HG02571 (cell line): ENCODE measurements at regions not wholly inside any gene's neighbourhood (a gene's known extent, or its start where the extent isn't known, plus 50 kb on each side); places are given as distances from the start of the nearest gene placed in this dataset.
"Not testable (repeated sequence)": the region's sequence is repeated elsewhere in the genome, so short reads cannot be mapped to it uniquely, and the experiment has no call there.

Experiments
- ATAC-seq: cut with Tn5 transposase; IDR thresholded peaks from one replicate; pipeline ENCODE4 v1.9.1; 2021; ENCODE audit warnings: mild to moderate bottlenecking, moderate library complexity; ENCODE audit not compliant: unreplicated experiment

DNA sequence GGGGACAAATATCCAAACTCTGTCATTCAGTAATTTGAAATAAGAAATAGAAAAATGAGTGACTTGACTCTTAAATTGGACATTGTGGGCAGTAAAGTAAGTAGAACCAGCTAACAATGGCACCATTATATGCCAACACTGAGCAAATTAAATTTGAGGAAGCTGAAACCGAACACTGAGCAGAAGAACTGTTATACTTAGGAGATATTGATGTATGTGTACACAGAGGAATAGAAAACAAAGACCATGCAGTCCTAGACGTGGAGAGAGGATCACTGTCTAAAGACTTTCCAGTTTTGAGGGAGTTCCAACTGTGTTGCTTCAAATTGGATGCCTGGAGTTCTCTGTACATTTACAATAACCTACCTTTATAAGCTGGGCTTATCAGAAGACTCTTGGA, 427.0 kb upstream of the EYS start:
- ATAC-seq: no peak

DNA sequence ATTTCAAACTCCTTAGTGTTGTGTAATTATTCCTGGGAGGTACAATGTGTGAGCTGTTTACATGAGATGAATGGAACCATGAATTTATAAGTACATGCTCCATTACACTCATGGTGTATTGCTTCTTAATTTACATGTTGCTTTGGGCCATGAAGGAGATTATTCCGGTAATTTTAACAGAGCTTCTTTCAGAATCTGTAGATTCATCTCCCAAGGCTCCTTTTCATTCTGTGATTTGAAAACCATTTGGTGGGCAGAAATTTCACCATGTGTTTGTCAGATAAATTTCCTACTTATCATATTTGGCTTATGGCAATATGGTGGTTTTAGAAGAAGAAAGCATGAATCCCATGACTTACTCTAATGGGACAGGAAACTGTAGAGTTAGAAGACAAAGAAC, 421.6 kb upstream of the EYS start:
- no peak for ATAC-seq

DNA sequence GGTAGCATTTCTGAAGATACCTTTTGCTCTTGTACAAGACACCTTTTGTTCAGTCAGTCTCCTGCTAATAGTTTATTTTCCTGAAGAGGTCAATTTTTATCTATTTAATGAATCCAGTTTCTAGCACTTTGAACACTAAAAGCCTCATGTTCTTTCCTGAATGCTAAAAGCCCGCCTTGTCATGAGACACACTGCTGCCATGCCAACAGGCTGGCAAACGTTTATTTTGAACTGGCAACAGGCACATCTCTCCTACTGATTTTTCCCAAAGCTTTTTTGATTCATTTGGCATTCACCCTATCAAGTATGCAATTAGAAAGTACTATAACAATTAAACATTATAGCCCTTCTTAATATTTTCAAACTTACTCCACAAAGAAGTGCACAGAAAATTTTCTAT, 421.2 kb upstream of the EYS start:
- ATAC-seq: no peak

DNA sequence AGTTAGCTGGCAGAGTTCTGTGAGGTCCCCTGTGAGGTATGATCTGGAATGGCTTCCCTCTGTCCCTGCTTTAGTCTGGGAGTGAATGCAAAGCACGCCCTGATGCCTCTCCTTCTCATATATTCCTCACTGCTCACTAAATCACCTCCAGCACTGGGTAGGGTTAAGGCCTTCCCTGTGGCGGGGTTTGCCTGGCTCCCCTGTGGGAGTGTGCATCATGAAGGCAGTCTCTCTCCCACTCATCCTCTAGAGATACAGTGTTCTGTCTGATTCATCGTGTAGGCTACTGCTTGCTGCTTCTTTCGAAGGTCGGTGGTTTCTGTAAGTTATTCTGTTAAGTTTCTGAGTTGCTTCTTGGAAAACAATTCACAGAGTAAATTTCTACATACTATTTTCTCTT, 420.0 kb upstream of the EYS start:
- ATAC-seq: no peak

- no peak for ATAC-seq
Observed at GRCh38 chr6:66126358-66126757, 419.3 kb upstream of the EYS start.

DNA sequence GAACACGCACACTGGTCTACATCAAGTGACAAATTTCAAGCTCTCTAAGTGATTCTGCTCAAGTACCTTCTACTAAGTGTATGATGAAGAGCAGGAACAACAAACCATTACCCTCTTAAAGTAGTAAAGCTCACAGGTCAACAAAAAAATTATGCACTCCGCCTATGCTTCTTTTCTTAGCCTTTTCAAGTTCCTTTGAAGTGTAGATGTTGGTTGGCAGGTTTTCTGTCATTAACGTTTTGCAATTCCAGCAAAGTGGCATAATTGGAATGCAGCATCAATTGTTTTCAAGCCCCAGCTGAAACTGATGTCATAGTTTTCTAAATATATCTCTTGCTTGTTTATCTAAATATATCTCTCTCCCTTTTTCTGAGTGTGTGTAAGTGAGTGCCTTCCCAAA, 396.9 kb upstream of the EYS start:
- ATAC-seq: no peak

DNA sequence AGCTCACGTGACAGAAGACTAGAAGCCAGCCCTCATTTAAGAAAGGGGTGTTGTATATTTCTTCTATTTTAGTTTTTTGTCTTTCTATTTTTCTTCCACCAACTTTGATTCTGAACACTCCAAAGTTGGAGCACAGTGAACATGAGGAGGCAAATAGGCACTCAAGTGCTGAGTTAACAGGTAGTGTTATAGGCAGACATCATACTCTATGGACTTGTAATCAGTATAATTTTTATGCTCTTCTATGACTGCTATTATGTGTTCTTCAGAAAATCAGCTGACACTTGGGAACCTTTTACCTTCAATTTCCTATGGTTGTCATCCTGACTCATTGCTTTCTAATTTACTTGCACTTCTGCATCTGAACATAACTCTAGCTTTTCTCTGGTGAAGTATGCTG, 396.3 kb upstream of the EYS start:
- no peak for ATAC-seq

- ATAC-seq: no peak
Observed at GRCh38 chr6:66096679-66097078, 389.7 kb upstream of the EYS start.

GRCh38 chr6:66094615-66095014, 387.6 kb upstream of the EYS start:
- no peak for ATAC-seq

GRCh38 chr6:66092306-66092705, 385.3 kb upstream of the EYS start:
- not testable (repeated sequence) for ATAC-seq

DNA sequence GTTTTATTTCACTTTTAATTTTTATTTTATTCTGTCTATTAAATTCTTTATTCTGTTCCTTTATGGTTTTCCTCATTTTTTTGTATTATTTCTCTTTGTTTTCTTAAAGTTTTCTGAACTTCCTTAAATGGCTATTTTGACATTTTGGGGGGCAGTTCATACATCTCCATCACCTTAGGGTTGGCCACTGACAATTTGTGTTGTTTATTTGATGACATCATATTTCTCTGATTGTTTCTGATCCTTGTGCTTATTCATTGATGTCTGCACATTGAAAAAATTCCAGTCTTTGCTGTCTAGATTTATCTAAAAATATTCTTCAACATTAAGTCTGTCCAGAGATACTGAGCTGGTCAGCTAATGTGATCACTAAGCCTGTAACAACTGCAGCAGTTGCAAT, 379.5 kb upstream of the EYS start:
- no peak for ATAC-seq

- ATAC-seq: no peak
Observed at GRCh38 chr6:66082914-66083313, 375.9 kb upstream of the EYS start.

DNA sequence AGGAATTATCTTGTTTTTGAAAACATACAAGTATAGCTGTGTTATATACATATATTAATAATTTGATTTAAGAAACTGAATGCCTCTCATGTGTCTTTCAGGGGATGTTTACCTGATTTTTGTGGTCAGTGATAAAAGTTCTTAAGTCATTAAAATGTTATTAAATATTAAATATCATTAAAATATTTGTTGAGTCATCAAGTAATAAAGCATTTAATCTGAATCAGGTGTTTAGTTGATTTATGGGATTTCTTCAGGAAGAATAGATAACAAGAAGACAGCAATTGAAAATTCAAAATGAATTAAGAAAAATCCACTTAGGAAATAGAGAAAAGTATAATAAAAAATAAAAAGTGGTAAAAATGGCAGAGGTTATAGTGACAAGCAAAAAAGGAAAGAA, 361.9 kb upstream of the EYS start:
- ATAC-seq: no peak

DNA sequence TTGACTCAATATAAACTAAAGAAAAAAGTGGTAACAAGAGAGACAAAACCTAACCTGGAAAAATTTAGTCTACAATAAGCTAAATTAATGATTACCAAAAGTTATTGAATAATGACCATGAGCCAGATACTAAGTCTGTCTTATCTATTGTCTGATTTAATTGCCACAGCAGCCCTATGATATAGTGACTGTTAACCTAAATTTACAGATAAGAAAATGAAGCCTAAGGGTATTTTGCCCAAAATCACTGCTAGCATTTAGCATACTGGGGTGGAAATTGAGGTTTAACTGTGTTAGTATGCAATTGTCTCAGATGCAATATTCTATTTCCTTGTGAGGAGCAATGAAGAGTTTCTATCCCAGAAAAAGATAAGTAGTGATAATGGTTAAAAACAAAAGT, 361.0 kb upstream of the EYS start:
- no peak for ATAC-seq

DNA sequence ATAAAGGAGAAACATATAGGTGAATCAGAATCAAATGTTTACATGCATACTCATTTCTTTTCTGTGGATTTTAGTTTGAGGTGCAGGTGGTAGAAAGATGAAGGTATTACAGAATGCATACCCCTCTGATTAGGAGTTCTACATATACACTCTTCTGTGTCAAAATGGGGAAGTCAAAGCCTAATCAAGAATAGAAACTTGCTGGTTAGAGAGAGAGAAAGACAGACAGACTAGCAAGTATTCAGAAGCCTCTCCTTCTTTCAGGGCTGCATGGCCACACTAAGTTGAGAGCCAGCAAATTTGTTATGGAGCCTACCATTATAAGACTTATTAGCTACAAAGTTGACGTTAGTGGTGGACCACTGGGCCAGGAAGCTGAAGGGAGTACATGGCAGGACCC, 358.3 kb upstream of the EYS start:
- no peak for ATAC-seq

GRCh38 chr6:66057034-66057433, 350.0 kb upstream of the EYS start:
- ATAC-seq: no peak

DNA sequence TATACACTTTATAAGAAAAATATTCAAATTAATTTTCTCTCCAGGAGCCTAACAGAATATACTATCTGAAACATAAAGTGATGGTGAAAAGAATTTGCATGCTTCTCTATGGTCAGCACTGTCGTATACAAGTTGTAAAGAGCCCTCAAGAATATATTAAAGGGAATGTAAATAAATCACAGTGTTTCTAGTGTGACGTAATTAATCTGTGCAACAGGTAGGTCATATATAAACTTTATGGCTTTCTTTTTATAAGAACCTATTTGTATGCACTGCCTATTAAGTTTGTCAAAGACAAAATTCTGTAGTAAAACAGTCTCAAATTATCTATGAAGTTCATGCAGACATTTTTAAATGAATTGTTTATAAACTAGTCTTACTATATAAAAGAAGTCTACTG, 347.9 kb upstream of the EYS start:
- ATAC-seq: no peak

DNA sequence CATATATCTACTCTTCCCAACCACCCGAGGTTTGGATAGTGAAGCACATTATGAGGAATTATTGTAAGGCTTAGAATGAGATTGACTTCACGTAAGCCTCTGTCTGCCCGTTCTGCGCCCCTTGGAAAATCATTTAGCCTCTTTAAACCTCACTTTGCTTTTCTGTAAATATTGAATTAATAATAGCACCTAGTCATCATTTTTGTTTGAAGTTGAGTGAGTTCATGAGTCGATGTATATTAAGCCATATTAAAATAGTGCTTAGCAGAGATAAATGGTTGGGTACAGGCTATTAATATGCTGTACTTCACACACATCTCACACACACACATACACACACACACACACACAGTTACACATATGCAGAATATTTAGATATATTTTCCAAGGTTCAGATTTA, 344.8 kb upstream of the EYS start:
- no peak for ATAC-seq

DNA sequence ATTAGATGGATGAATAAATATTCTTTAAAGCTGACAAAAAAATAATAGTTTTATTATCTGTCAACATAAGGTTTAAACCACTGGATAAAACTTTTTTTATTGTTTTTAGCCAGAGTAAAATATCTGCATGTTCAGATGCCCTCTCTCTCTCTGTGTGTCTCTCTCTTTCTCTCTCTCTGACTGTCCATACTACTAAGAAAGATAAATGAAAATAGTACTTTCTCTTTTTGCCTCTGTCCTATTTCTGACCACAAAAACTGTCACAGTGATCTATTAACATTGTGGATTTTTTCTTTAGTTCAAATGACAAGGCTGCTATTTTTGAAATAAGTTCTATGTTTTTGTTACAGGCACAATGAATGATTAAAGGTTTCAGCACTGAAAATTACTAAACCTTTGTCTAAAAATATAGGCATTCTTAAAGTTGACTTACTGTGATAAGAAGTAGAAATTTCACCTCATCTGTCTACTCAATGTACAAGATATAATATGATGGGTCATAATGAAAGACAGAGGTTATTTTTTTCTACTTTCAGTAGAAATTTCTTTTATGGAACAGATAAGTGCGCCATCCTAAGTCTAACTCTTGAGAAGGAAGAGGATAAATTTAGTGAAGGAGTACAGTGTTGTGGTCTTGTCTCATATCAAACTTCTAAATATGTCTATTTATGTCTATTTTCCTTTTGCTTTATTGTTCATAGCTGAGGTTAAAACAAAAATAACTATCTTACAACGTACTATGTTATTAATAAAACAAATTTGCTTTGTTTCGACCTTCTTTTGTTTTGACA, 341.9 kb upstream of the EYS start:
- no peak for ATAC-seq

DNA sequence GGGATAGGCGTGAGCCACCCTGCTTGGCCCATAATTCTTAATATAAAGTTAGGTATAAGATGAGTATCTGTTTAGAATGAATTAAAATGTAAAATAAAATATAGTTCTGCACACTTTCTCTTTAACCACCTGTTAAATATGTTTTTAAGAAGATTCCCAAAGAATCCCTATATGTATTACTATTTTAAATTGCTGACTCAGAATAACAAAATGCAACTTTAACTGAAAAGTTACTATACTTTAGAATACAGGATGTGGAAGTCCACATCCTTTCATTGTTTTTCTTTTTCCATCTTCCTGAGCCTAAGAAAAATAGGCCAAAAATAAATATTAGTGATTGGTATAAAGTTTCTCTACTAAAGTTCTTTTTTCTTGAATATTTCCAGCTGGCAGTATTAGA, 325.6 kb upstream of the EYS start:
- no peak for ATAC-seq

GRCh38 chr6:66029391-66029790, 322.4 kb upstream of the EYS start:
- no peak for ATAC-seq

DNA sequence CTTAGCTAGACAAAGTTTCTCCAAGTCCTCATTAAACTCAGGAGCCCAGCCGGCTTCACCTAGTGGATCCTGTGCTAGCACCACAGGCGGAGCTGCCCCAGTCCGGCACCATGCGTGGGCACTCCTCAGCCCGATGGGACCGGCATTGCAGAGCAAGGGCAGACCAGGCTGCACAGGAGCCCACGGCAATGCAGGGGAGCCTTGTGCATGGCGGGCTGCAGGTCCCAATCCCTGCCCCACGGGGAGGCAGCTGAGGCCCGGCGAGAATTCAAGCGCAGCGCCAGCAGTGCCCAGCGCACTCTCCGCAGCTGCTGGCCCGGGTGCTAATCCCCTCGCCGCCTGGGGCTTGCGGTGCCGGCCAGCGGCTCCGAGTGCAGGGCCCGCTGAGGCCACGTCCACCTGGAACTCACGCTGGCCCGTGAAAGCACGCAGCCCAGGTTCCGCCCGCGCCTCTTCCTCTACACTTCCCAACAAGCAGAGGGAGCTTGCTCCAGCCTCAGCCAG, 292.3 kb upstream of the EYS start:
- no peak for ATAC-seq

GRCh38 chr6:65998544-65998943, 291.5 kb upstream of the EYS start:
- no peak for ATAC-seq
